ENCODE measurements at regions not wholly inside any gene's neighbourhood (a gene's known extent, or its start where the extent isn't known, plus 50 kb on each side); places are given as distances from the start of the nearest gene placed in this dataset.

- TF ChIP-seq CTCF (IDR thresholded peaks at IDR 0.05): no peak
- TF ChIP-seq POLR2A (IDR thresholded peaks at IDR 0.05): no peak
Observed at GRCh38 chr11:30749268-30749667, 163.1 kb upstream of the MPPED2 start.

Measured in thyroid gland (tissue), 4 donors.